DND-41 (cell line): ENCODE measurements at regions not wholly inside any gene's neighbourhood (a gene's known extent, or its start where the extent isn't known, plus 50 kb on each side); places are given as distances from the start of the nearest gene placed in this dataset.

Source experiments
- CTCF ChIP-seq: IDR thresholded peaks from 2 replicates; pipeline ENCODE4 v1.5.1; 2012; ENCODE audit warnings: borderline replicate concordance, low read length, moderate library complexity, mild to moderate bottlenecking; ENCODE audit not compliant: poor library complexity, severe bottlenecking; ENCODE audit errors: extremely low read depth
- EZH2 ChIP-seq: IDR thresholded peaks from 3 replicates; pipeline ENCODE4 v1.6.1; 2012; ENCODE audit warnings: borderline replicate concordance, low read depth, mild to moderate bottlenecking, moderate library complexity, low read length, inconsistent platforms; ENCODE audit not compliant: severe bottlenecking

GRCh38 chr5:117547192-117547591, 972.6 kb upstream of the SEMA6A start:
- TF ChIP-seq CTCF (no peak), EZH2 (no peak)
